Caco-2 (cell line): ENCODE measurements at regions not wholly inside any gene's neighbourhood (a gene's known extent, or its start where the extent isn't known, plus 50 kb on each side); places are given as distances from the start of the nearest gene placed in this dataset.

Experiments used
- BruUV-seq: library from RNA; stranded (reverse); fragments of 400-500 nt; replicated peaks from 2 replicates; lab custom pipeline; 2021; lab: Mats Ljungman, UMichigan
- CTCF ChIA-PET: fragments of 300-600 bp; sonication (Branson Sonifier 250); formaldehyde crosslinking; loops from one replicate; lab custom pipeline; 2022; ENCODE audit warnings: antibody characterized with exemption; lab: Charles Lee
- POLR2A ChIA-PET: fragments of 300-600 bp; sonication (Branson Sonifier 250); formaldehyde crosslinking; loops from one replicate; lab custom pipeline; 2022; ENCODE audit warnings: antibody characterized with exemption; lab: Charles Lee
- DNase-seq, 2 experiments: peaks; one replicate each; pipeline versions ENCODE4 v3.0.0 to v3.0.0-alpha.2; 2020 to 2022
- H3K27me3 ChIP-seq: replicated peaks from 2 replicates; pipeline ENCODE4 v1.6.0; 2011; ENCODE audit warnings: low read length; ENCODE audit not compliant: control insufficient read depth, insufficient read depth
- H3K36me3 ChIP-seq: 2 replicates; pipeline ENCODE4 v1.5.1; 2011; ENCODE audit warnings: low read length; ENCODE audit not compliant: control insufficient read depth, insufficient read depth
- H3K4me1 ChIP-seq: fragments of 250-450 bp; sonication (Bioruptor Pico); 2 replicates; pipeline ENCODE4 v1.5.1; 2020; ENCODE audit warnings: mild to moderate bottlenecking
- H3K4me3 ChIP-seq: 2 replicates; pipeline ENCODE4 v1.5.1; 2011; ENCODE audit warnings: low read depth, mild to moderate bottlenecking, control low read depth, low read length
- H3K9me3 ChIP-seq: fragments of 250-450 bp; sonication (Bioruptor Pico); 2 replicates; pipeline ENCODE4 v1.5.1; 2020; ENCODE audit warnings: mild to moderate bottlenecking, moderate library complexity
- H3K27ac Mint-ChIP-seq: one replicate; pipeline ENCODE4 v1.8.0; 2022; ENCODE audit warnings: mixed read lengths; ENCODE audit not compliant: unreplicated experiment
- H3K27me3 Mint-ChIP-seq: one replicate; pipeline ENCODE4 v1.8.0; 2022; ENCODE audit warnings: mixed read lengths; ENCODE audit not compliant: insufficient read depth, unreplicated experiment
- H3K36me3 Mint-ChIP-seq: one replicate; pipeline ENCODE4 v1.8.0; 2022; ENCODE audit warnings: mild to moderate bottlenecking, mixed read lengths; ENCODE audit not compliant: insufficient read depth, unreplicated experiment
- H3K4me1 Mint-ChIP-seq: one replicate; pipeline ENCODE4 v1.8.0; 2022; ENCODE audit warnings: low read depth, mixed read lengths; ENCODE audit not compliant: unreplicated experiment
- H3K4me3 Mint-ChIP-seq: one replicate; pipeline ENCODE4 v1.8.0; 2022; ENCODE audit warnings: mild to moderate bottlenecking, moderate library complexity, mixed read lengths; ENCODE audit not compliant: unreplicated experiment
- H3K9me3 Mint-ChIP-seq: one replicate; pipeline ENCODE4 v1.8.0; 2022; ENCODE audit warnings: mixed read lengths; ENCODE audit not compliant: unreplicated experiment
- CTCF ChIP-seq, 2 experiments: fragments of 200-600 bp in 1 of 2; IDR thresholded peaks; 1 replicate in 1 of 2; 2 replicates in 1 of 2; pipeline versions ENCODE4 v1.5.1 to v1.8.0; 2011 to 2022; ENCODE audit warnings: antibody characterized with exemption in 1 of 2, control low read depth in 1 of 2, inconsistent platforms in 1 of 2, low read depth in 1 of 2, low read length in 1 of 2, mild to moderate bottlenecking in 1 of 2, moderate library complexity in 1 of 2; ENCODE audit not compliant: insufficient read depth in 1 of 2, severe bottlenecking in 1 of 2, unreplicated experiment in 1 of 2
- intact Hi-C: fragments of 100-400 bp; cut with micrococcal nuclease; formaldehyde crosslinking; loops from one replicate; pipeline ENCODE4 v1.10.0; 2022; ENCODE audit not compliant: unreplicated experiment

GRCh38 chr12:78315028-78315427, 484.3 kb downstream of the NAV3 start:
- intact Hi-C loops = no loop called here
- no peaks in the 10 kb centered on the region for H3K36me3 Mint-ChIP-seq
- TF ChIP-seq CTCF (IDR thresholded peaks at IDR 0.05; ENCODE audit: insufficient read depth in 1 of 2, low read depth in 1 of 2, low read length in 1 of 2, severe bottlenecking in 1 of 2, unreplicated experiment in 1 of 2) = no peak
- Histone ChIP-seq H3K27me3 (no peaks in the 10 kb centered on the region), H3K4me1 (no peaks in the 10 kb centered on the region), H3K9me3 (no peaks in the 10 kb centered on the region; the same call in 1 of the 2 replicates), H3K36me3 (no peaks in the 10 kb centered on the region), H3K4me3 (no peak overlapping the region)
- no peaks in the 10 kb centered on the region for H3K9me3 Mint-ChIP-seq
- no peaks in the 10 kb centered on the region for H3K4me1 Mint-ChIP-seq
- CTCF ChIA-PET = no interaction called here
- H3K27ac Mint-ChIP-seq = no peak overlapping the region
- no TSS peak for BruUV-seq
- DNase-seq = no peak
- no peaks in the 10 kb centered on the region for H3K27me3 Mint-ChIP-seq
- POLR2A ChIA-PET = no interaction called here
- no peak overlapping the region for H3K4me3 Mint-ChIP-seq

GRCh38 chr12:78316136-78316535, 485.4 kb downstream of the NAV3 start:
- DNase-seq = no peak
- no peaks in the 10 kb centered on the region; the same call in 1 of the 2 replicates for H3K9me3 ChIP-seq
- H3K27ac Mint-ChIP-seq = no peak overlapping the region
- no peaks in the 10 kb centered on the region for H3K36me3 ChIP-seq
- no peaks in the 10 kb centered on the region for H3K27me3 Mint-ChIP-seq
- H3K4me1 Mint-ChIP-seq = no peaks in the 10 kb centered on the region
- no peaks in the 10 kb centered on the region for H3K27me3 ChIP-seq
- H3K4me1 ChIP-seq = no peaks in the 10 kb centered on the region
- no peak for TF ChIP-seq CTCF (IDR thresholded peaks at IDR 0.05; ENCODE audit: insufficient read depth in 1 of 2, low read depth in 1 of 2, low read length in 1 of 2, severe bottlenecking in 1 of 2, unreplicated experiment in 1 of 2)
- BruUV-seq = no TSS peak
- no peaks in the 10 kb centered on the region for H3K9me3 Mint-ChIP-seq
- POLR2A ChIA-PET = no interaction called here
- CTCF ChIA-PET = no interaction called here
- intact Hi-C loops = no loop called here
- no peak overlapping the region for H3K4me3 Mint-ChIP-seq
- no peaks in the 10 kb centered on the region for H3K36me3 Mint-ChIP-seq
- H3K4me3 ChIP-seq = no peak overlapping the region

- H3K4me1 Mint-ChIP-seq = no peaks in the 10 kb centered on the region
- no peaks in the 10 kb centered on the region for H3K27me3 ChIP-seq
- H3K4me1 ChIP-seq = no peaks in the 10 kb centered on the region
- no peak overlapping the region for H3K4me3 ChIP-seq
- CTCF ChIA-PET = no interaction called here
- H3K27me3 Mint-ChIP-seq = no peaks in the 10 kb centered on the region
- BruUV-seq = no TSS peak
- H3K9me3 Mint-ChIP-seq = no peaks in the 10 kb centered on the region
- no peaks in the 10 kb centered on the region for H3K36me3 ChIP-seq
- no peaks in the 10 kb centered on the region for H3K36me3 Mint-ChIP-seq
- no peak for DNase-seq
- intact Hi-C loops = no loop called here
- TF ChIP-seq CTCF (IDR thresholded peaks at IDR 0.05; ENCODE audit: insufficient read depth in 1 of 2, low read depth in 1 of 2, low read length in 1 of 2, severe bottlenecking in 1 of 2, unreplicated experiment in 1 of 2) = no peak
- H3K4me3 Mint-ChIP-seq = no peak overlapping the region
- H3K9me3 ChIP-seq = no peaks in the 10 kb centered on the region; the same call in 1 of the 2 replicates
- POLR2A ChIA-PET = no interaction called here
- H3K27ac Mint-ChIP-seq = no peak overlapping the region
Observed at GRCh38 chr12:78316631-78317468, 486.2 kb downstream of the NAV3 start.
